ENCODE measurements at regions not wholly inside any gene's neighbourhood (a gene's known extent, or its start where the extent isn't known, plus 50 kb on each side); places are given as distances from the start of the nearest gene placed in this dataset.

DNA sequence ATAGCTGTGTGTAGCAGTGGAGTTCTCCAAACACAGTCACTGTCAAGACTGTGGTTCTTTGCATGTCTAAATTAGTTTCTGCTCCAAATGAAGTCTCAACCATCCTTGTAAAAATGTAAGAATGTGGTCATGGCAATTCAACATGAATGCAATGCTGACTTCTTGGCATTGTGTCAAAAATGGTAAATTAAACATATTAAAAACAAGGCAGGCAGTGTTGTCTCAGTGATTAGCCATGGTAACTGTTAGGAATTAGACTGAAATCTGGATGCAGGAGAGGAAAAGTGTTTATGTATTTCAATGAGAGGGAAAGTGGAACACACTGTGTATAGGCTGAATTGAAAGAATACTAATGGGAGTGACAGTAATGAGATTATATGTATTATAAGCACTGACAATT, 597.2 kb downstream of the EDEM1 start:
- TF ChIP-seq, protein P1, sequence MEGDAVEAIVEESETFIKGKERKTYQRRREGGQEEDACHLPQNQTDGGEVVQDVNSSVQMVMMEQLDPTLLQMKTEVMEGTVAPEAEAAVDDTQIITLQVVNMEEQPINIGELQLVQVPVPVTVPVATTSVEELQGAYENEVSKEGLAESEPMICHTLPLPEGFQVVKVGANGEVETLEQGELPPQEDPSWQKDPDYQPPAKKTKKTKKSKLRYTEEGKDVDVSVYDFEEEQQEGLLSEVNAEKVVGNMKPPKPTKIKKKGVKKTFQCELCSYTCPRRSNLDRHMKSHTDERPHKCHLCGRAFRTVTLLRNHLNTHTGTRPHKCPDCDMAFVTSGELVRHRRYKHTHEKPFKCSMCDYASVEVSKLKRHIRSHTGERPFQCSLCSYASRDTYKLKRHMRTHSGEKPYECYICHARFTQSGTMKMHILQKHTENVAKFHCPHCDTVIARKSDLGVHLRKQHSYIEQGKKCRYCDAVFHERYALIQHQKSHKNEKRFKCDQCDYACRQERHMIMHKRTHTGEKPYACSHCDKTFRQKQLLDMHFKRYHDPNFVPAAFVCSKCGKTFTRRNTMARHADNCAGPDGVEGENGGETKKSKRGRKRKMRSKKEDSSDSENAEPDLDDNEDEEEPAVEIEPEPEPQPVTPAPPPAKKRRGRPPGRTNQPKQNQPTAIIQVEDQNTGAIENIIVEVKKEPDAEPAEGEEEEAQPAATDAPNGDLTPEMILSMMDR (IDR thresholded peaks at IDR 0.05) = no peak
- no peak for TF ChIP-seq POLR2A (IDR thresholded peaks at IDR 0.05)
